GM23338 (cell line): ENCODE measurements at regions not wholly inside any gene's neighbourhood (a gene's known extent, or its start where the extent isn't known, plus 50 kb on each side); places are given as distances from the start of the nearest gene placed in this dataset.

Experiments
- ATAC-seq: fragments of 200-7000 bp; cut with Tn5 transposase; 3 replicates; pipeline ENCODE4 v1.9.1; 2020
- DNase-seq: peaks from one replicate; pipeline ENCODE4 v3.0.0-alpha.2; 2015; ENCODE audit warnings: low spot score
- H2AFZ ChIP-seq: fragments of 200-600 bp; sonication (generic); 2 replicates; pipeline ENCODE4 v1.8.0; 2016; ENCODE audit warnings: antibody characterized with exemption, mild to moderate bottlenecking, moderate library complexity
- H3F3A ChIP-seq: fragments of 200-600 bp; sonication (generic); replicated peaks from 2 replicates; pipeline ENCODE4 v1.8.0; 2017; ENCODE audit warnings: antibody characterized with exemption, mixed run types, low read depth
- H3K27ac ChIP-seq: fragments of 200-600 bp; sonication (generic); 2 replicates; pipeline ENCODE4 v1.6.1; 2016; ENCODE audit warnings: low read depth
- H3K27me3 ChIP-seq: fragments of 200-600 bp; sonication (generic); 2 replicates; pipeline ENCODE4 v1.8.0; 2016; ENCODE audit warnings: mild to moderate bottlenecking, mixed run types, moderate library complexity; ENCODE audit not compliant: insufficient read depth
- H3K36me3 ChIP-seq: fragments of 200-600 bp; sonication (generic); 2 replicates; pipeline ENCODE4 v1.8.0; 2016; ENCODE audit warnings: mild to moderate bottlenecking; ENCODE audit not compliant: insufficient read depth
- H3K4me1 ChIP-seq: fragments of 200-600 bp; sonication (generic); 2 replicates; pipeline ENCODE4 v1.8.0; 2016; ENCODE audit warnings: mild to moderate bottlenecking, moderate library complexity; ENCODE audit not compliant: insufficient read depth
- H3K4me2 ChIP-seq: fragments of 200-600 bp; sonication (generic); 2 replicates; pipeline ENCODE4 v1.7.1; 2017; ENCODE audit warnings: mixed run types
- H3K4me3 ChIP-seq: fragments of 200-600 bp; sonication (generic); 2 replicates; pipeline ENCODE4 v1.6.1; 2016; ENCODE audit warnings: mixed run types
- H3K79me2 ChIP-seq: fragments of 200-600 bp; sonication (generic); replicated peaks from 2 replicates; pipeline ENCODE4 v1.8.0; 2017; ENCODE audit warnings: mild to moderate bottlenecking; ENCODE audit not compliant: insufficient read depth
- H3K9me2 ChIP-seq: fragments of 200-600 bp; sonication (generic); 2 replicates; pipeline ENCODE4 v1.8.0; 2017; ENCODE audit not compliant: insufficient read depth
- H4K20me1 ChIP-seq: fragments of 200-600 bp; sonication (generic); replicated peaks from 2 replicates; pipeline ENCODE4 v1.8.0; 2017; ENCODE audit warnings: mild to moderate bottlenecking; ENCODE audit not compliant: insufficient read depth
- H3K27ac Mint-ChIP-seq: 2 replicates; pipeline ENCODE4 v1.8.0; 2020; ENCODE audit warnings: inconsistent platforms, mild to moderate bottlenecking, moderate library complexity, mixed read lengths
- H3K27me3 Mint-ChIP-seq: 3 replicates; pipeline ENCODE4 v1.8.0; 2022; ENCODE audit warnings: low read depth, mild to moderate bottlenecking, moderate library complexity, mixed read lengths, inconsistent platforms; ENCODE audit not compliant: insufficient read depth, poor library complexity
- H3K36me3 Mint-ChIP-seq: 3 replicates; pipeline ENCODE4 v1.8.0; 2021; ENCODE audit warnings: low read depth, mild to moderate bottlenecking, inconsistent platforms, moderate library complexity, mixed read lengths
- H3K4me1 Mint-ChIP-seq: 3 replicates; pipeline ENCODE4 v1.8.0; 2020; ENCODE audit warnings: mild to moderate bottlenecking, inconsistent platforms, mixed read lengths
- H3K4me3 Mint-ChIP-seq: 3 replicates; pipeline ENCODE4 v1.8.0; 2021; ENCODE audit warnings: moderate library complexity, mild to moderate bottlenecking, inconsistent platforms, mixed read lengths
- H3K9me3 Mint-ChIP-seq: 3 replicates; pipeline ENCODE4 v1.8.0; 2020; ENCODE audit warnings: moderate library complexity, mild to moderate bottlenecking, inconsistent platforms, mixed read lengths
- CREB1 ChIP-seq: fragments of 250-450 bp; sonication (Bioruptor Pico); IDR thresholded peaks from 2 replicates; pipeline ENCODE4 v1.5.0; 2020; ENCODE audit warnings: low read depth, mild to moderate bottlenecking, moderate library complexity
- EZH2phosphoT487 ChIP-seq: fragments of 200-600 bp; sonication (generic); IDR thresholded peaks from one replicate; pipeline ENCODE4 v1.8.1; 2018; ENCODE audit warnings: antibody characterized with exemption; ENCODE audit not compliant: unreplicated experiment
- JUNB ChIP-seq: IDR thresholded peaks from one replicate; pipeline ENCODE4 v1.6.1; 2016; ENCODE audit warnings: antibody characterized with exemption; ENCODE audit not compliant: unreplicated experiment
- NANOG ChIP-seq: IDR thresholded peaks from 2 replicates; pipeline ENCODE4 v1.6.1; 2016; ENCODE audit warnings: antibody characterized with exemption, borderline replicate concordance
- POLR2AphosphoS5 ChIP-seq: IDR thresholded peaks from 2 replicates; pipeline ENCODE4 v1.6.1; 2016; ENCODE audit warnings: antibody characterized with exemption, low read depth
- REST ChIP-seq: IDR thresholded peaks from one replicate; pipeline ENCODE4 v1.6.1; 2018; ENCODE audit warnings: antibody characterized with exemption; ENCODE audit not compliant: unreplicated experiment
- STAT1 ChIP-seq: IDR thresholded peaks from one replicate; pipeline ENCODE4 v1.6.1; 2016; ENCODE audit warnings: antibody characterized with exemption; ENCODE audit not compliant: unreplicated experiment
- ZNF114 ChIP-seq: fragments of 250-450 bp; sonication (Bioruptor Pico); IDR thresholded peaks from 2 replicates; pipeline ENCODE4 v1.5.0; 2020; ENCODE audit warnings: mild to moderate bottlenecking, moderate library complexity
- ZNF331 ChIP-seq: fragments of 250-450 bp; sonication (Bioruptor Pico); IDR thresholded peaks from 2 replicates; pipeline ENCODE4 v1.5.0; 2020; ENCODE audit warnings: low read depth, mild to moderate bottlenecking, moderate library complexity
- TF ChIP-seq, protein P1 (sequence below): IDR thresholded peaks from 2 replicates; pipeline ENCODE4 v1.6.1; 2016; ENCODE audit warnings: antibody characterized with exemption
- TF ChIP-seq, protein P2 (sequence below), 2 experiments: fragments of 200-600 bp in 1 of 2; sonication (generic) in 1 of 2; conservative IDR thresholded peaks; 2 replicates each; pipeline versions ENCODE4 v1.5.1 to v1.6.1; 2016 to 2017; ENCODE audit warnings: antibody characterized with exemption in 2 of 2, low read depth in 2 of 2, mild to moderate bottlenecking in 2 of 2, moderate library complexity in 1 of 2
- TF ChIP-seq, protein P3 (sequence below): fragments of 250-450 bp; sonication (Bioruptor Pico); IDR thresholded peaks from 2 replicates; pipeline ENCODE4 v1.5.0; 2020; ENCODE audit warnings: mild to moderate bottlenecking, moderate library complexity

DNA sequence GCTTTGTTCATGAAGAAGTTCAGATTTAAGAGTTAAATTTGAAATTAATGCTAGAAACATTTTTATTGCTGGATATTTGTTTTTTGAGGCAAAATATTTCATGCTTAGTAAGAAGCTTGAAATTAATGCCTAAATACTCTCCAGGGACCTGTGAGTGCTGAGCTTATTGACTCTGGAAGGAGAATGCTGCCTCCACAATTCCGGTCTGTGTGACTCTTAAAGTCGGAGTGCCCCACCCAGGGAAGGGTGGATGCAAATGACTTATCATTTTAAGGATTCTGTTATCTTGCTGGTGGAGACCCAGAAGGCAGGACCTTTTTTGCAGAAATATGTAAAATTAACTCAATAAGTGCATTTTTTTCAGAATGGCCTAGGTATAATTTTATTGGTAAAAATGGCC is 143.8 kb upstream of the RXFP2 start (continued):
- no peak for TF ChIP-seq REST
- no peak for TF ChIP-seq CREB1
- no peak for TF ChIP-seq POLR2AphosphoS5

DNA sequence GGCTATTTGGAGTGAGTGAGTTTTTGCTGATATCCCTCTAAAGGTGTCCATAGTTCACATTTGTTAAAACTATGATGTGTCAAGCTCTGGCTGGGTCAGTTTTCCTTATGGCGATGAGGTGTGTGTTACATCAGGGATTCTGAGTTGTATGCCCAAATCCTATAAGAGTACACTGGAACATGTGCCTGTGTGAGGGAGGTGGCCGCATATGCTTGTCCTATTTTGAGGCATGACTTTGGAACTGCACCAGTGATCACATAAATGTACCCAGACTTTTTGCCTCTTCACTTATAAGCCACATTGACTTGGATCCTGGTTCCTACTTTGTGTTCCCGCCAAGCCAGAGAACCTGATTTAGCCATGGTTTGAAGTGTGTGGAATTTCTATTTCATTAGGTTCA is 140.3 kb upstream of the RXFP2 start:
- H3K36me3 ChIP-seq = no peaks in the 10 kb centered on the region
- ATAC-seq (no peak), DNase-seq (no peak)
- H3K79me2 ChIP-seq = no peaks in the 10 kb centered on the region
- no peaks in the 10 kb centered on the region for H3K27me3 Mint-ChIP-seq
- no peaks in the 10 kb centered on the region for H4K20me1 ChIP-seq
- 0 out of 2 replicates have a peak, but pooled peaks cover 5% of the 10 kb centered on the region for H3K9me2 ChIP-seq
- no peaks in the 10 kb centered on the region for H3K36me3 Mint-ChIP-seq
- H3K27me3 ChIP-seq = no peaks in the 10 kb centered on the region
- H3K4me1 Mint-ChIP-seq = peaks cover 2% of the 10 kb centered on the region; the same call in 1 of the 3 replicates
- 0 out of 2 replicates have a peak, but pooled peaks cover 2% of the 10 kb centered on the region for H3F3A ChIP-seq
- no peak overlapping the region for H3K4me3 Mint-ChIP-seq
- H3K4me1 ChIP-seq = peaks cover 4% of the 10 kb centered on the region; the same call in 1 of the 2 replicates
- no peak overlapping the region for H3K4me2 ChIP-seq
- H3K27ac Mint-ChIP-seq = no peak overlapping the region; the same call in 1 of the 2 replicates
- no peak overlapping the region; the same call in 1 of the 2 replicates for H2AFZ ChIP-seq
- H3K4me3 ChIP-seq = no peak overlapping the region
- no peaks in the 10 kb centered on the region for H3K9me3 Mint-ChIP-seq
- H3K27ac ChIP-seq = no peak overlapping the region
- TF ChIP-seq, protein P1, sequence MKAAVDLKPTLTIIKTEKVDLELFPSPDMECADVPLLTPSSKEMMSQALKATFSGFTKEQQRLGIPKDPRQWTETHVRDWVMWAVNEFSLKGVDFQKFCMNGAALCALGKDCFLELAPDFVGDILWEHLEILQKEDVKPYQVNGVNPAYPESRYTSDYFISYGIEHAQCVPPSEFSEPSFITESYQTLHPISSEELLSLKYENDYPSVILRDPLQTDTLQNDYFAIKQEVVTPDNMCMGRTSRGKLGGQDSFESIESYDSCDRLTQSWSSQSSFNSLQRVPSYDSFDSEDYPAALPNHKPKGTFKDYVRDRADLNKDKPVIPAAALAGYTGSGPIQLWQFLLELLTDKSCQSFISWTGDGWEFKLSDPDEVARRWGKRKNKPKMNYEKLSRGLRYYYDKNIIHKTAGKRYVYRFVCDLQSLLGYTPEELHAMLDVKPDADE = no peak
- TF ChIP-seq EZH2phosphoT487 (no peak), POLR2AphosphoS5 (no peak), STAT1 (no peak), JUNB (no peak), NANOG (no peak), ZNF114 (CRISPR knock-in tag) (no peak), ZNF331 (no peak)
- TF ChIP-seq, protein P2, sequence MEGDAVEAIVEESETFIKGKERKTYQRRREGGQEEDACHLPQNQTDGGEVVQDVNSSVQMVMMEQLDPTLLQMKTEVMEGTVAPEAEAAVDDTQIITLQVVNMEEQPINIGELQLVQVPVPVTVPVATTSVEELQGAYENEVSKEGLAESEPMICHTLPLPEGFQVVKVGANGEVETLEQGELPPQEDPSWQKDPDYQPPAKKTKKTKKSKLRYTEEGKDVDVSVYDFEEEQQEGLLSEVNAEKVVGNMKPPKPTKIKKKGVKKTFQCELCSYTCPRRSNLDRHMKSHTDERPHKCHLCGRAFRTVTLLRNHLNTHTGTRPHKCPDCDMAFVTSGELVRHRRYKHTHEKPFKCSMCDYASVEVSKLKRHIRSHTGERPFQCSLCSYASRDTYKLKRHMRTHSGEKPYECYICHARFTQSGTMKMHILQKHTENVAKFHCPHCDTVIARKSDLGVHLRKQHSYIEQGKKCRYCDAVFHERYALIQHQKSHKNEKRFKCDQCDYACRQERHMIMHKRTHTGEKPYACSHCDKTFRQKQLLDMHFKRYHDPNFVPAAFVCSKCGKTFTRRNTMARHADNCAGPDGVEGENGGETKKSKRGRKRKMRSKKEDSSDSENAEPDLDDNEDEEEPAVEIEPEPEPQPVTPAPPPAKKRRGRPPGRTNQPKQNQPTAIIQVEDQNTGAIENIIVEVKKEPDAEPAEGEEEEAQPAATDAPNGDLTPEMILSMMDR (conservative IDR thresholded peaks at IDR 0.05; ENCODE audit: low read depth in 2 of 2) = no peak
- TF ChIP-seq, protein P3, sequence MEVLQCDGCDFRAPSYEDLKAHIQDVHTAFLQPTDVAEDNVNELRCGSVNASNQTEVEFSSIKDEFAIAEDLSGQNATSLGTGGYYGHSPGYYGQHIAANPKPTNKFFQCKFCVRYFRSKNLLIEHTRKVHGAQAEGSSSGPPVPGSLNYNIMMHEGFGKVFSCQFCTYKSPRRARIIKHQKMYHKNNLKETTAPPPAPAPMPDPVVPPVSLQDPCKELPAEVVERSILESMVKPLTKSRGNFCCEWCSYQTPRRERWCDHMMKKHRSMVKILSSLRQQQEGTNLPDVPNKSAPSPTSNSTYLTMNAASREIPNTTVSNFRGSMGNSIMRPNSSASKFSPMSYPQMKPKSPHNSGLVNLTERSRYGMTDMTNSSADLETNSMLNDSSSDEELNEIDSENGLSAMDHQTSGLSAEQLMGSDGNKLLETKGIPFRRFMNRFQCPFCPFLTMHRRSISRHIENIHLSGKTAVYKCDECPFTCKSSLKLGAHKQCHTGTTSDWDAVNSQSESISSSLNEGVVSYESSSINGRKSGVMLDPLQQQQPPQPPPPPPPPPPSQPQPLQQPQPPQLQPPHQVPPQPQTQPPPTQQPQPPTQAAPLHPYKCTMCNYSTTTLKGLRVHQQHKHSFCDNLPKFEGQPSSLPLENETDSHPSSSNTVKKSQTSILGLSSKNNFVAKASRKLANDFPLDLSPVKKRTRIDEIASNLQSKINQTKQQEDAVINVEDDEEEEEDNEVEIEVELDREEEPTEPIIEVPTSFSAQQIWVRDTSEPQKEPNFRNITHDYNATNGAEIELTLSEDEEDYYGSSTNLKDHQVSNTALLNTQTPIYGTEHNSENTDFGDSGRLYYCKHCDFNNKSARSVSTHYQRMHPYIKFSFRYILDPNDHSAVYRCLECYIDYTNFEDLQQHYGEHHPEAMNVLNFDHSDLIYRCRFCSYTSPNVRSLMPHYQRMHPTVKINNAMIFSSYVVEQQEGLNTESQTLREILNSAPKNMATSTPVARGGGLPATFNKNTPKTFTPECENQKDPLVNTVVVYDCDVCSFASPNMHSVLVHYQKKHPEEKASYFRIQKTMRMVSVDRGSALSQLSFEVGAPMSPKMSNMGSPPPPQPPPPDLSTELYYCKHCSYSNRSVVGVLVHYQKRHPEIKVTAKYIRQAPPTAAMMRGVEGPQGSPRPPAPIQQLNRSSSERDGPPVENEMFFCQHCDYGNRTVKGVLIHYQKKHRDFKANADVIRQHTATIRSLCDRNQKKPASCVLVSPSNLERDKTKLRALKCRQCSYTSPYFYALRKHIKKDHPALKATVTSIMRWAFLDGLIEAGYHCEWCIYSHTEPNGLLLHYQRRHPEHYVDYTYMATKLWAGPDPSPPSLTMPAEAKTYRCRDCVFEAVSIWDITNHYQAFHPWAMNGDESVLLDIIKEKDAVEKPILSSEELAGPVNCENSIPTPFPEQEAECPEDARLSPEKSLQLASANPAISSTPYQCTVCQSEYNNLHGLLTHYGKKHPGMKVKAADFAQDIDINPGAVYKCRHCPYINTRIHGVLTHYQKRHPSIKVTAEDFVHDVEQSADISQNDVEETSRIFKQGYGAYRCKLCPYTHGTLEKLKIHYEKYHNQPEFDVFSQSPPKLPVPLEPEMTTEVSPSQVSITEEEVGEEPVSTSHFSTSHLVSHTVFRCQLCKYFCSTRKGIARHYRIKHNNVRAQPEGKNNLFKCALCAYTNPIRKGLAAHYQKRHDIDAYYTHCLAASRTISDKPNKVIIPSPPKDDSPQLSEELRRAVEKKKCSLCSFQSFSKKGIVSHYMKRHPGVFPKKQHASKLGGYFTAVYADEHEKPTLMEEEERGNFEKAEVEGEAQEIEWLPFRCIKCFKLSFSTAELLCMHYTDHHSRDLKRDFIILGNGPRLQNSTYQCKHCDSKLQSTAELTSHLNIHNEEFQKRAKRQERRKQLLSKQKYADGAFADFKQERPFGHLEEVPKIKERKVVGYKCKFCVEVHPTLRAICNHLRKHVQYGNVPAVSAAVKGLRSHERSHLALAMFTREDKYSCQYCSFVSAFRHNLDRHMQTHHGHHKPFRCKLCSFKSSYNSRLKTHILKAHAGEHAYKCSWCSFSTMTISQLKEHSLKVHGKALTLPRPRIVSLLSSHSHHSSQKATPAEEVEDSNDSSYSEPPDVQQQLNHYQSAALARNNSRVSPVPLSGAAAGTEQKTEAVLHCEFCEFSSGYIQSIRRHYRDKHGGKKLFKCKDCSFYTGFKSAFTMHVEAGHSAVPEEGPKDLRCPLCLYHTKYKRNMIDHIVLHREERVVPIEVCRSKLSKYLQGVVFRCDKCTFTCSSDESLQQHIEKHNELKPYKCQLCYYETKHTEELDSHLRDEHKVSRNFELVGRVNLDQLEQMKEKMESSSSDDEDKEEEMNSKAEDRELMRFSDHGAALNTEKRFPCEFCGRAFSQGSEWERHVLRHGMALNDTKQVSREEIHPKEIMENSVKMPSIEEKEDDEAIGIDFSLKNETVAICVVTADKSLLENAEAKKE (CRISPR knock-in tag) = no peak
